ENCODE measurements at regions not wholly inside any gene's neighbourhood (a gene's known extent, or its start where the extent isn't known, plus 50 kb on each side); places are given as distances from the start of the nearest gene placed in this dataset.
"Not testable (repeated sequence)": the region's sequence is repeated elsewhere in the genome, so short reads cannot be mapped to it uniquely, and the experiment has no call there.

DNA sequence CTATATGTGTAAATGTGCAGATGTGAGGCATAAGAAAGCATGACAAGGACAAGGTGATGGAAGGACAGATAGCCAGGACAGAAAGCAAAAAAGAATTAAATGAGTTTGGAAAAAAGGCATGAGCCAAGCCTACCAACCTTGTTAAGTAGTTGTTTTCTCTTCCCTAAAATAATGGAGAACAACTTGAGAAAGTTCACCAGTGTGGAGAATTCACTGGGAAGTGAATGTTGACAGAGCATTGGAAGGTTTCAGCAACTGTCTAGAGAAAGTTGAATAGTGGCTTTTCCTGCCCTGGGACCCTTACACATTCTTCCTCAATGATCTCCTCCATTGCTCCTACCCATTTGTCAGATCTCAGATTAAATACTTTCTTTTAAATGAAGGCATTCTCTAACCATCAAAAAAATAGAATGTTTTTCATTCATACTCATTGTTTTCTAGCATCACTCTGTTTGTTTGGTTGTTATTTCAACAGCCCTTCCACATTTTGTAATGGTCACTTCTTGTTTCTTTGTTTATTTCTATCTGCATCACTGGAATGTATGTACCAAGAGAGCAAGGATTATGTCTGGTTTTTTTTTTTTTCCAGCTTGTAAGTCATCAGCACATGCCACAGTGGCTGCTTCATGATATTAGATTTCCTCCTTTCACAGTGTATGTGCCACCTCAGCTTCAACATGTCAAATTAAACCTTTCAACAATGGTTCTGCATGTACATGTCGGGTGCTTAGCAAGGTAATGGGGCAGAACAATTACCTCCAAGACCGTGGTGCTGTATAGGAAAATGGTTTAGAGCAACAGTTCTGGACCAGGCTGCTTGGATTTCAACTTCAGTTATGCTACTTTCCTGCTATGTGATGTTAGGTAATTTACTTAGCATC is 586.0 kb upstream of the VRK2 start:
- in situ Hi-C loops (cut with HindIII; ENCODE audit: low sequenced_read_pairs), result no loop called here

DNA sequence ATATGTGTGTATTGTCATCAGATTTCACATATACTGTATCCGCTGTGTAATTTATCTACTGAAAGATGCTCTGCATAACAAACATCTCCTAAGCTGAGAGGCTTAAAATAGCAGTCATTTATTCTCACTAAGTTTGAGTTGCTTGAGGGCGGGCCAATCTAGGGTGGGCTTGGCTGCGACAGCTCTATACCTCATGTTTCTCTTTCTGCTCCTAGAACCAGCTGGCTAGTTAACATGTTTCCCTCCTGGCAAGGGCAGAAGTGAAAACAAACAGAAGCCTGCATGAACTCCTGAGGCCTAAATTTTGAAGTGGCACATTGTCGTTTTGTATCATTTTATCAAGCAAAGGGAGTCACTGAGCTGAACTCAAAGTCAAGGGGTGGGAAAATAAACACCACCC is 585.0 kb upstream of the VRK2 start:
- in situ Hi-C loops (cut with HindIII; ENCODE audit: low sequenced_read_pairs), result no loop called here

DNA sequence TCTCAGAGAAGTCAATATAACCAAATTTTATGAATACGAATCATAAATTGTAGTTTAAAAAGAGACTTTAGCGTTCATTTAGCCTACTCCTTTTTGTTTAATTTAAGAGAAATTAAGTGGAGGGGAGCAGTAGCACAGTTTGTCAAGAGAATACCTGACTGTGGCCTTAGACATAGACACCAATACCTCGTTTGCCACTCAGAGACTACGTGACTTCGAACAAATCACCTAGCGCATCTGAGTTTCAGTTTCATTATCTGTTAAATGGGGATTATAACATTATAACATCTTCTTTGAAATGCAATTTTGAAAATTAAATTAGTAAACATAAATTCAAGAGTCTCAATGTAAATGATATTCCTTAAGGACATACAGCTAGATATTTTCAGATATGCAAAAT is 581.5 kb upstream of the VRK2 start:
- in situ Hi-C loops (cut with HindIII; ENCODE audit: low sequenced_read_pairs), result no loop called here

DNA sequence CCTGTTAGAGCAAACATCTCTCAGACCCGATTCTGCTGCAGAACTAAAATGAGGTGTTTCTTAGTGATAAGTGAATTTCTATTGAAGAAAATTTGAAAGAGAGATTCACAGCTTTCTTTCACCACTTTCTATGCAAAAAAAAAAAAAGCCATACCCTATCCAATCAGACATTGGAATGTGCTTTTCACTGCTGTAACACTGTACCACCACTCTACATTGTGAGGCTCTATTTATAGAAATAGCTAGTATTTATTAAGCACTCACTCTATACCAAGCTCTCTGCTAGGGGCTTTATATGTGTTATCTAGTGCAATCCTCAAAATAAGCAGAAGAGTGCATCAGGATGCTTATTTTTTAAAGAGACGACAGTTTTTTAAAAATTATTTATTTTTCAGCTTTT is 580.6 kb upstream of the VRK2 start:
- in situ Hi-C loops (cut with HindIII; ENCODE audit: low sequenced_read_pairs), result no loop called here

DNA sequence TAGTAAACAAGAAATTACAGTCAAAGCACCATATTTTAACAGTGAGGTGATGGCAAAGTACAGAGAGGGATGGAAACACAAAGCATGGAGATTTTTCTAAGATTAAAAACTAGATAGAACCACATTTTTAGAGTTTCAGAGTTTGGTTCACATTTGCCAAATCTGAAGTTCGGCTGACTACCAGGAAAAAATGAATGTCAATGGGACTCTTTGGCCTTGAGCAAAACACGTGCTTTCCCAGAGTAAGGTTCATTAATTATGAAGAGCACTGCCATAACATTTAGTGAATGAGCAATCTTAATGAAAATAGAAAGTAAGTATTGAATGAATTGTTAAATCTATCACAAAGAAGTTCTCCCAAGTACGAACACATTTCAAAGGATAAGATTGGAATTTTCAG is 571.2 kb upstream of the VRK2 start:
- in situ Hi-C loops (cut with HindIII; ENCODE audit: low sequenced_read_pairs), result no loop called here

DNA sequence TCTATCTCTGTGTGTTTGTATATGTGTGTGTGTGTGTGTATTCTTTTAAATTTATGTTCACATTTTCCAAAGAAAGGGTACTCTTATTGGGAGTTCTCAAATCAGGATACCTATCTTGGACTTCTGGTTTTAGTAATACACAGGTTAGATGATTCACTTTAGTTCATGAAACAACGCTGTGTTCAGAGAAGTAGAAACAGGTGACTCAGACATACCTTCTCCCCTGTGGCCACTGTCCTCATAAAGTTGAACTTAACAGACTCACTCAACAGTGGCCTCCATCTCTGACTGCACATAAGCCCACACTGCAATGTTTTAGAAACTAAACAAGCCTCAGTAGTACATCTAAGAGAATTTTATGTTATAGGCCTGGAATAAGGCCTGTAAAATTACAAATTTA is 566.6 kb upstream of the VRK2 start:
- in situ Hi-C loops (cut with HindIII; ENCODE audit: low sequenced_read_pairs), result no loop called here

DNA sequence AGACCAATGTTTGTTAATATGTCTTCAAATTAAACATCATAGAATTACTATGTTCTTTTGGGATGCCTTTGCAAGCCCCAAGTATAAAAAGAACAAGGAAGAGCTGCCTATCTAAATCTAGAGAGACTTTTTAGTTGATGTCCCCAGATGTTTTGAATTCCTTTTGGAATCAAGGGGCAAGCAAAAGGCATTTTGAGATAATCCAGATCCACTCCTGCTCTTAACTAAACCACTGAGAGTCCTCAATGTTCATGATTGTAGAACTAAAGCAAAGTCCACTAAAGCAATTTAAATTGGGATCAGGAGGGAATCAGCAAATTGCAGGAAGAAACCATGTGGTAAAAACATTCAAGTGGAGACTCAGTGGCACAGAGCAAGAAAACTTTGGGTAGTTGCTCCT is 558.5 kb upstream of the VRK2 start:
- in situ Hi-C loops (cut with HindIII; ENCODE audit: low sequenced_read_pairs), result no loop called here

DNA sequence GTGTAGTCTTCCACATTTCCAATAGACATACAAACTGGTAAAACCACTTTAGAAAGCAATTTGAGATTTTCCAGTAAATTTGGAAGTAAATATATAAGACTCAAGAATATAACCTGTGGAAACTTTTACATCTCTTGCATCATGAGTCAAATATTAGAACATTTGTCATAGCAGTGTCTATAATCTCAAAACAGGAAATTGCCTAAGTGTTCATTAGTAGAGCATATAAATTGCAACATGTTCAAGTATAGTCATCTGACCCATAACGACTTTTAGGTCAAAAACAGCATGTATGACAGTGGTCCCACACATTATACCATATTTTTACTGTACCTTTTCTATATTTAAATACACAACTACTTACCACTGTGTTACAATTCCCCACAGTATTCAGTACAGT is 555.9 kb upstream of the VRK2 start:
- in situ Hi-C loops (cut with HindIII; ENCODE audit: low sequenced_read_pairs), result no loop called here

DNA sequence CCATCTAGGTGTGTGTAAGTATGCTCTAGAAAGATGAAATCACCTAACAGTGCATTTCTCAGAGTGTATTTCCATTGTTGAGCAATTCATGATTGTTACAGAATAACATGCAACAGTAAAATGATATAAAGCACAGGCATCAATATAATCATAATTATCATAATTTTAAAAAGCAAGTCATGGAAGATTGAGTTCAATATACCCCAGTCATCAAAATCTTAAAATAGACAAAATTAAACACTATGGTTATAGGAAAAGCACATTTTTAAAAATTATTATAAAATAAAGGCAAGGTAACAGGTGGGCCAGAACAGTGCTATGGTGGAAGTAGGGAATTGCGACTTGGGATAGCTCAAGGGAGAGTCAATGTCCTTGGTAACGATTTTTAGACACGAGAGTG is 555.4 kb upstream of the VRK2 start:
- in situ Hi-C loops (cut with HindIII; ENCODE audit: low sequenced_read_pairs), result no loop called here

DNA sequence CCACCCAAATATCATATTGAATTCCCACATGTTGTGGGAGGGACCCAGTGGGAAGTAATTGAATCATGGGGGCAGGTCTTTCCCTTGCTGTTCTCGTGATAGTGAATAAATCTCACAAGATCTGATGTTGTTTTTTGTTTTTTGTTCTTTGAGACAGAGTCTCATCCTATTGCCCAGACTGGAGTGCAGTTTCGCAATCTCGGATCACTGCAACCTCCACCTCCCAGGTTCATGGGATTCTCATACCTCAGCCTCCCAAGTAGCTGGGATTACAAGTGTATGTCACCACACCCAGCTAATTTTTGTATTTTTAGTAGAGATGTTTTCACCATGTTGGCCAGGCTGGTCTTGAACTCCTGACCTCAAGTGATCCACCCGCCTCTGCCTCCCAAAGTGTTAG is 552.6 kb upstream of the VRK2 start:
- in situ Hi-C loops (cut with HindIII; ENCODE audit: low sequenced_read_pairs), result not testable (repeated sequence)

DNA sequence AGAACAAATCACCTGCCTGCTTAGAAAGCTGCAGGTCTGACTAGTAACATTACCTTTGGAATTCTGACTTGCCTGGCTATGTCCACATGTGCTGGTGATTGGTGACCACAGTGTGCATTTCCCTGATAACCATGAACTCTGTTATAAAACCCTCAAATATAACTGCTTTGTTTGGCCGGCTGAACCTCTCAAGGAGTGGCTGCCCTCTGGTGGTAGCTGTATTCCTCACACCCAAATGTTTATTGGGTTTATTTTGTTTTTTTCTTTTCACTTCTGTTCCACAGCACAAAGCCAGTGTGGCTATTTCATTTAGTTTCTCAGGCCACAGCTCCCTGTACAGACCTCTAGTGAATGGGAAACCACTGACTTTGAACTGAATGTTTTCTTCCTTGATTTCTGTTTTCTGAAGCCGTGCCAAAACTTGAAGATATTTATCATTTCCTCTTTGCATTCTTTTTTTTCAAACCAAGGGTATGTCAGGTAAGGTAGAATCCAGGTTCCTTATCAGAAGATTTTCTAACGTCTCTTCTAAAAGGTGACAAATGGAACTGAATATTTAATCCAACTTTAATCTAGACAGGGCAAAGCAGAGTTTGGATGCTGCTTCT is 549.0 kb upstream of the VRK2 start:
- in situ Hi-C loops (cut with HindIII; ENCODE audit: low sequenced_read_pairs), result no loop called here

DNA sequence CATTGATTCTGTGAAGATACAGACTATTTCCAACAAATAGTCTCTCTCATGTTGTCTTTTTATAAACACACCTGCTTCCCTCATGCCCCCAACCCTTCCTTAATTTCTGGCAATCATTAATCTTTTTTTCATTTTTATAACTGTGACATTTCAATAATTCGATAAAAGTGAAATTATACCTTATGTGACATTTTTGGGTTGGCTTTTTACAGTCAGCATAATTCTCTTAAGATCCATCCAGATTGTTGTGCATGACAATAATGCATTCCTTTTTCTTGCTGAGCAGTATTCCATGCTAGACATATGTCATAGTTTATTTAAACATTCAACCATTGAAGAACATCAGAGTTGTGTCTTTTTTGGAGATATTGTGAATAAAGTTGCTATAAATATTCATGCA is 541.8 kb upstream of the VRK2 start:
- in situ Hi-C loops (cut with HindIII; ENCODE audit: low sequenced_read_pairs), result no loop called here

DNA sequence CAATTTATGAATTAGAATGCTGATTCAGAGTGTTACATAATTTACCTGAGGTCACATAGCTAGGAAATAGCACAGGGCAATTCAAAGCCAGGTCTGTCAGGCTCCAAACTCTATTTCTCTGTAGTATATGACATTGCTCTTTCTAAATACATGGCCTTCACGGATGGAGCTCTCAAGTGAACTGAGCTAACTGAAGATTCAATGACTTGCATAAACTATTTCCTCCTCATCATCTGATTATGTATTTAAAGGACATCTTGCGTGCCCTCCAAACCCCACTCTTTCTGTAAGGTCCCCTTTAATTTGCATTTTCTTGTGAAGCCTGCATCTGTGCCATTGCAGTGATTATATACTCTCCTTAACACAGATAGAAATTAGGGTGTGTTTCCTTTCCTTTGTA is 537.4 kb upstream of the VRK2 start:
- in situ Hi-C loops (cut with HindIII; ENCODE audit: low sequenced_read_pairs), result no loop called here

DNA sequence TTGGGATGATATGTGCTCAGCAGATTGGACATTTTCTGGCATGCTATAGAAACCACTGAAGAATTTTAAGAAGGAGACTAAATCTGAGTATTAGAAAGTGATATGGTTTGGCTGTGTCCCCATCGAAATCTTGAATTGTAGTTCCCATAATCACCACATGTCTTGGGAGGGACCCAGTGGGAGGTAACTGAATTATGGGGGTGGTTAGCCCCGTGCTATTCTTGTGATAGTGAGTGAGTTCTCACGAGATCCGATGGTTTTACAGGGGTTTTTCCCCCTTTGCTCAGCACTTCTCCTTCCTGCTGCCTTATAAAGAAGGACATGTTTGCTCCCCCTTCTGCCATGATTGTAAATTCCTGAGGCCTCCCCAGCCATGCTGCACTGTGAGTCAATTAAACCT is 535.9 kb upstream of the VRK2 start:
- in situ Hi-C loops (cut with HindIII; ENCODE audit: low sequenced_read_pairs), result no loop called here

DNA sequence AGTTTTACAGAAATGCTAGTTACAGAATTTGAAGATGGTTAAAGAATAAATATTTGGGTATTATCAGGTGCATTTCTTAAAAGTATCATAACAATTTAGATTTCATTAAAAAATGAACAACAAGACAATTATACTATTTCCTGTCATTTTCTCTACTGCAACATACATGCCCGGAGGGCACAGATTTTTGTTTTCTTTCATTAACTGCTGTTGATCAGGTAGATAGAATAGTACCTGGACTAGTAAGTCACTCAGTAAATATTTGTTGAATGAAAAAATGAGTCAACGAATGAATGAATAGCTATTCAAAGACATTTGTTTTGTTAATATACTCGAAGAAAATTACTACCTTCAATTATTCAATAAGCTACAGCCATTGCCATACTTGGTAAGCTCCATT is 531.2 kb upstream of the VRK2 start:
- in situ Hi-C loops (cut with HindIII; ENCODE audit: low sequenced_read_pairs), result no loop called here

DNA sequence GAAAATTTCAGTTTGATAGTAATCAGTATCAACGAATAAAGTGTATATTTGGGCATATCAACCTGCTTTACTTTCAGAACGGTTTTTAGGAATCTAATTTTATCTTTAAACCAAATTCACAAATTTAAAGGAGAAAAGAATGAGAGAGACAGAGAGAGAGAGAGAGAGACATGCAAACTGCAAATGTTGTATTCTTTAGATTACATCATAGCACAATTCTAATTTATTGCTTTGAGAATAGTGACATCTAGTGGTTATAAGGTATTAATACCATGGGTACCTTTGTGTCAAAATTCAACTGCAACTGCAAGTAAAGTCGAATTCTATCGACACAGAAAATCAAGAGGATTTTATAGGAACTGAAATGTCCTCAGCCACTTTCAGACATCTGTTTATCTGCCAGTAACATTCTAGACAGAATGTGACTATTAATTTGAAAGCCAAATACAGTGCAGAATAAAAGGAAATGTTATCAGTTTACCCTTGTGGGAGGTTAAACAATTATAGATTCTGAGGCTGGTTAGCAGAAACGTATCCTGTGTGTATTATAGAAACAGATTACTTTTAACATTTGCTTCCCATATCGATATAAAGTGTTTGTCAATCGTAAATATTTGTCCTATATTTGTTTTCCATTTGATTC is 529.8 kb upstream of the VRK2 start:
- in situ Hi-C loops (cut with HindIII; ENCODE audit: low sequenced_read_pairs), result no loop called here

DNA sequence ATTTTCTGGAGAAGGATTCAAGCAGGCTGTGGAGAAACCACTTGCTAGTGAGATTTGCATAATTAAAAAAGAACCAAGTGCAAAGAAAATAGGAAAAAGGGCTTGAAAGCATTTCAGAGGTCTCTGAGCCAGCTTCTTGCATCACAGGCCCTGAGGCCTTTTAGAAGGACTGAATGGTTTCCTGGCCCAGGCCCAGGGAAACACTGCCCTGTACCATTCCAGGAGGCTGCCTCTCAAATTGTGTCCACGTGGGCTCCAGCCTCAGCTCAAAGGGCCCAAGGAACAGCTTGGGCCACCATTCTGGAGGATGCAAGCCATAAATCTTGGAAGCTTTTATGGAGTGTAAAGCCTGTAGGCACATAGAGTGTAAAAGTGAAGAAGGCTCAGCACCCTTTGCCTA is 523.3 kb upstream of the VRK2 start:
- in situ Hi-C loops (cut with HindIII; ENCODE audit: low sequenced_read_pairs), result no loop called here

DNA sequence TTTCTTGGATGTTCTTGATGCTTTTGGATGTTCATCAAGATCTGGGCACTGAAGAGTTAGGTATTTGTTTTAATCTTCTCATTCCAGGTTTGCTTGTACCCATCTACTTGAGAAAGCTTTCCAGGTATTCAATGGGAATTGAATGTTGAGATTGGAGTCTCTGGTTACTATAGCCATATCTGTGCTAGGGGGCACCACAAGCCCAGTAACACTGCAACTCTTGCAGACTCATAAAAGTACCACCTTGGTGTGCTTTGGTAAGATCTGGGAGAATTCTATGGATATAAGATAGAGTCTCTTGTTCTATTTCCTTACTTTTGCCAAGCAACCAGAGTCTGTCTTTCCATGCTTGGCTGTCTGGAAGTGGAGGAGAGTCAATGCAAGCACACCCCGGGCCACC is 518.9 kb upstream of the VRK2 start:
- in situ Hi-C loops (cut with HindIII; ENCODE audit: low sequenced_read_pairs), result no loop called here

DNA sequence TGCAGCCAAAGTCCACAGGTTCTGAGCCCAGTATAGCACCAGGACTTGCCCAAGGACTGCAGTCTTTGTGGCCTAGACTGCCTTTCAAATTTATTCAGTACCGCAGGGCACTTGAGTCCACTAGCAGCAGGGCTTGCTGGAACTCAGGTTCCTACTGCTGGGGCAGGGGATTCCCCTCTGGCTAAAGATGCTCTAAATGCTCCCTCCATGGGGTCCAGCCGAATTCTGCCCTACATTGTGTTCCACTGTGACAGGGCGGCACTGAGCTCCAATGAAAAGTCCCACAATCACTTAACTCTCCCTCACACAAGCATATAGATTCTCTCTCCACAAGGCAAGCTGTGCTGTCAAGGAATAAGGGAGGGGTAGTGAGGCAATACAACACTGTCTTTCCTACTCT is 518.1 kb upstream of the VRK2 start:
- in situ Hi-C loops (cut with HindIII; ENCODE audit: low sequenced_read_pairs), result no loop called here

DNA sequence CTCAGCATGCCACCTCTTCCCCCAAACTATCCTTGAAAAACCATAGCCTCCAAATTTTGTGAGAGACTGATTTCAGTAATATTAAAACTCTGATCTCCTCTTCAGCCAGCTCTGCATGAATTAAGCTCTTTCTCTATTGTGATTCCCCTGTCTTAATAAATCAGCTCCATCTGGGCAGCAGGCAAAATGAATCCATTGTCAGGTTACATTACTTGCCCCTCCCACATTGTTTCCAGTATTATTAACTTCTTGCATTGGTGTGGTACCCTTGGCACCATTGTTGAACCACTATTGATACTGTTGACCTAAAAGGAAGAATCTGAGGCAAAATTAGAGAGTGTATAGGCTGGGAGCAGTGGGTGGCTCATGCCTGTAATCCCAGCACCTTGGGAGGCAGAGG is 512.2 kb upstream of the VRK2 start:
- in situ Hi-C loops (cut with HindIII; ENCODE audit: low sequenced_read_pairs), result no loop called here

DNA sequence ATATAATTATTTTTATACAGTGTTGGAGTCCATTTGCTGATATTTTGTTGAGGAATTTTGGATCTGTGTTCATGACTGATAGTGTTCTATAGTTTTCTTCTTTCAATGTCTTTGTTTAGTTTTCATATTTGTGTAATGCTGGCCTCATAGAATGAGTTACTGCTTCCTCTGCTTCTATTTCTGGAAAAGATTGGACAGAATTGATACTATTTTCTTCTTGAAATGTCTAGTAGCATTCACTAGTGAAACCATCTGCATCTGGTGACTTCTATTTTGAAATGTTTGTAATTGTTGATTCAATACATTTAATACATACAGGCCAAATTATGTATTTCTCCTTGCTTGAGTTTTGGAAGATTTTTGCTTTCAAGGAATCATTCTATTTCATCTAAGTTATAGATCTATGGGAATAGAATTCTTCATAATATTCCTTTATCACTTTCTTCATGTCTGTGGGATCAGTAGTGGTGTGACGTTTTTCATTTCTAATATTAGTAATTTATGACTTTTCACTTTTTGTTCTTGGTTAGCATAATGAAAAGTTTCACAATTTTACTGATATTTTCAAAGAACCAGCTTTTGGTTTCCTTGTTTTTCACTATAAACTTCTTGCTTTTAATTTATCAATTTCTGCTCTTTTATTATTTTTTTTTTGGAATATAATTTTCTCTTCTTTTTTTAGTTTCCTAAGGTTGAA is 509.9 kb upstream of the VRK2 start:
- in situ Hi-C loops (cut with HindIII; ENCODE audit: low sequenced_read_pairs), result no loop called here

DNA sequence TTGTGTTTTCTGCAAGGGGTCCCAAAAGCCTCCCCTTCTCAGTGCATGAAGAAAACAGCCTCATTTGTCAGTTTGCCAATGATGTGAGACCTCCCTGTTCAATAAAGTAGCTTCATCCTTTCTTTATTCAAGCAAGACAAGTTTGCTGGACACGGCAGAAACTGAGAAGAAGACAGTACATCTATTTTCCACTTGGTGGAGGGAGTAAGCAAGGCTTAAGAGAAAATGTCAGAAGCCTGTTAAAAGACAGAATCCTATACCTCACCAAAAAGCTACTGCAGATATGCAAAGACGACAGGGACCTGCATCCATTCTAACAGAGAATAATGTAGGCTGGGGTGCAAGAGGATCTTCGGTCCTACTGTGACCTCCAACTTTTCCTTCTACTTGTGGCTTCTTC is 506.8 kb upstream of the VRK2 start:
- in situ Hi-C loops (cut with HindIII; ENCODE audit: low sequenced_read_pairs), result no loop called here

Data from DLD1 (cell line).